GM12864 (cell line): ENCODE measurements at regions not wholly inside any gene's neighbourhood (a gene's known extent, or its start where the extent isn't known, plus 50 kb on each side); places are given as distances from the start of the nearest gene placed in this dataset.

Experiments
- DNase-seq: peaks from one replicate; pipeline ENCODE4 v3.0.0-alpha.2; 2011; ENCODE audit warnings: low read depth
- H3K4me3 ChIP-seq: 2 replicates; pipeline ENCODE4 v1.5.1; 2011; ENCODE audit warnings: mild to moderate bottlenecking, low read depth, low read length, control low read depth
- TF ChIP-seq, protein P1 (sequence below): IDR thresholded peaks from 2 replicates; pipeline ENCODE4 v1.5.1; 2011; ENCODE audit warnings: low read depth, mild to moderate bottlenecking, moderate library complexity, low read length, control low read depth, inconsistent platforms; ENCODE audit errors: missing control alignments

DNA sequence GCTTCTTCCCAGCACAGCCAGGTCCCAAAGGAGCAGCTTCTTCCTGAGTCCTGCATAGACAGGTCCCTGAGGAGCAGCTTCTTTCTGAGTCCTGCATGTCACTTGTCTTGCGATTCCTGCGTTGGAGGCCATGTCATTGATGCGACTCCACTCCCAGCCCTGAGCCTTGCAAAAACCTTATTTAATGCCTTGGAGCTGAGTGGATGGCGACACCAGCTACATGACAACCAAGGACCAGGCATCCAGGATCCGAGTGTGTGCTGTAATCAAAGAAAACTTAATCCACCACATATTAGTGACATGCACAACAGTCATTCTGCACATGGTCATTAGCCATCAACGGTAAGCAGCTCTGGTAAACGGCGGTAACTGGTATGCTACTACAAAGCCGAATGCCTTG lies 315.8 kb downstream of the TEX29 start:
- TF ChIP-seq, protein P1, sequence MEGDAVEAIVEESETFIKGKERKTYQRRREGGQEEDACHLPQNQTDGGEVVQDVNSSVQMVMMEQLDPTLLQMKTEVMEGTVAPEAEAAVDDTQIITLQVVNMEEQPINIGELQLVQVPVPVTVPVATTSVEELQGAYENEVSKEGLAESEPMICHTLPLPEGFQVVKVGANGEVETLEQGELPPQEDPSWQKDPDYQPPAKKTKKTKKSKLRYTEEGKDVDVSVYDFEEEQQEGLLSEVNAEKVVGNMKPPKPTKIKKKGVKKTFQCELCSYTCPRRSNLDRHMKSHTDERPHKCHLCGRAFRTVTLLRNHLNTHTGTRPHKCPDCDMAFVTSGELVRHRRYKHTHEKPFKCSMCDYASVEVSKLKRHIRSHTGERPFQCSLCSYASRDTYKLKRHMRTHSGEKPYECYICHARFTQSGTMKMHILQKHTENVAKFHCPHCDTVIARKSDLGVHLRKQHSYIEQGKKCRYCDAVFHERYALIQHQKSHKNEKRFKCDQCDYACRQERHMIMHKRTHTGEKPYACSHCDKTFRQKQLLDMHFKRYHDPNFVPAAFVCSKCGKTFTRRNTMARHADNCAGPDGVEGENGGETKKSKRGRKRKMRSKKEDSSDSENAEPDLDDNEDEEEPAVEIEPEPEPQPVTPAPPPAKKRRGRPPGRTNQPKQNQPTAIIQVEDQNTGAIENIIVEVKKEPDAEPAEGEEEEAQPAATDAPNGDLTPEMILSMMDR: no peak
- H3K4me3 ChIP-seq: no peak overlapping the region
- no peak for DNase-seq

DNA sequence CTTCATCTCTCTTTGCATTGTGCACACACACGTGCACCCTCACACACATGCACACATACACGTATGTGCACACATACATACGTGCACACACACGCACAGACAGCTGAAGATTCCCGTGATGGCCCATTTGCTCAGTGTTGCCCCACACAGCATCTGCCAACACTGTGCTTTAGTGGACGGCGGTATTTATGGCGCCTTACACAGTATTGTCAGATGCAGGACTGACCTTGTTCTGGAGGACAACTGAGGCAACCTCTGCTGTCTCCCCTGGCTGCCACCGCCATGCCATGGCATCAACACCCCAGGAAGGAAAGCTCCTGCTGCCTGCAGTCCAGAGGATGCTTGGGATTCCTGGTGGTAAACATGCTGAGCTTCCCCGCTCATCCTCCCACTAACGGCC lies 316.4 kb downstream of the TEX29 start:
- no peak overlapping the region for H3K4me3 ChIP-seq
- TF ChIP-seq, protein P1: no peak
- no peak for DNase-seq

DNA sequence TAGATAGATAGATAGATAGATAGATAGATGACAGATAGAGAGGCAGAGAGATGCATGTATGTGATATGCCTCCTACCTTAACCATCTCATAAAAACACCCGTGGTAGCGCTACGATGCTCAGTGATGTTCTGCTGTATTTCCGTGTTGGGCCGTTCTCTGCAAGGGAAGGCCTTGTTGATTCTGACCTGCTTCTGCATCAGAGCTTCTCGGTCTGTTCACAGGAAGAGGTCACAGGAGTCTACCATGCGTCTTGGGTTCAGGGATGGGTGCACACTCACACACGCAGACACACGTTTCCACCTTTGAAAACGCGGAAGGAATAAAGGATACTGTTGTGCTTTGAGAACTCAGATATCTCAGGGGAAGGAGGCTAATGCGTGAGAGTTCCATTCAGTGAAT lies 316.9 kb downstream of the TEX29 start:
- TF ChIP-seq, protein P1: no peak
- no peak overlapping the region for H3K4me3 ChIP-seq
- DNase-seq: no peak

DNA sequence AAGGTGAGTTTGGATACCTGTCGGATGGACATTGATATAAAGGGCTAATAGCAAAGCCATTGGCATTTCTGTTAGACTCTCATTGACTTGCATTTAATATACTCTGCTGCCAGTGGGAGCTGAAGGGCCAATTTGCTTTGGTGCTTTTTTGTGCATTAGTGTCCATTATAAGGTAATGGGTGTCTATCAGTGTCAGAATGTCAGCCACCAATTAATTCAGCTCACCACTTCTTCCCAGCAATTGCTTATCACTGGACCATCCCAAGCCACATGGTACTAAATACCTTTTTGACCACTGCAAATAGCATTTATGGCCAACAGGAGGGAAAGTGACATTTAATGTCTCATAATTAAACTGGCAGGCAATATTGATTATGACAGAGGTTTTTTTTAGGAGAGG lies 317.8 kb downstream of the TEX29 start:
- DNase-seq: no peak
- no peak overlapping the region for H3K4me3 ChIP-seq
- TF ChIP-seq, protein P1: no peak

DNA sequence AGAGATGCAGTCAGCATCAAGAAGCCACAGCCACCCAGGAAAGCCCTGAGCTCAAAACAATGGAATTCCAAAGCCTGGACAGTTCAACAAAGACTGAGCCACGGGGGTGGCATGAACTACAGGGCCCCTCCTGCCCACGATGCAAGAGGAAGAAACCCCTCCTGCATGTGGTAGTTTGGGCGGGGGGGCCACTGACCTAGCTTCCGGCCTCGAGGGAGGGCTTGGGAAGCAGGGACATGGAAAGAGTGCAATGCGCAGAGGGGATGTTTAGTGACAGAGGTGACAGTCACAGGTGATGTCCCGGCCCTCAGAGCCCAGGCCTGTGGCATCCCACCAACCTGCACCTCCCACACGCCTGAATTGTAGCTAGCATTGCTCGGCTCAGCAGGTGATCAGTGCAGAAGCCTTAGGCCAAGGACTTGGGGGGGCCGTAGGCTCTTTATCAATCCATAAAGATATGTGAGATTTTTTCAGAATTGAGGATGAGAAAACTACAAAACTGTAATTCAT lies 318.8 kb downstream of the TEX29 start:
- DNase-seq: no peak
- no peak overlapping the region for H3K4me3 ChIP-seq
- TF ChIP-seq, protein P1: no peak

DNA sequence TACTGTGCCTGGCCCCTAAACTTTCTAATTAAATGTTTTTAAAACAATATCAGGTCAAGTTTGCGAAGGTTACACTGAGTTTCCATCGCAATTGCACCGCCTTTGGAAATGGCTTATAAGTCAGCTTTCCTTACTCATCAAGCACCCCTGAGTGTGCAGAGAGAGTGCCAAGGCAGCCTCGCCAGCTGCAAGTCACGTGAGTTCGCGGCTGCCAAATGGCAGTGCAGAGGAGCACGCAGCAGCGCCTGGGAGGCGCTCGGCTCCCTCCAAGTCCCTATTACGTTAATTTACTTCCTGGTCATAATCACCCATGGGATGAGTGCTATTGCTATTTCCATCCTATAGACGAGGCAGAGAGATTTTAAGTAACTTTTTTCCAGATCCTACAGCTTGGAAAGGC lies 319.6 kb downstream of the TEX29 start:
- DNase-seq: no peak
- TF ChIP-seq, protein P1: no peak
- no peak overlapping the region for H3K4me3 ChIP-seq

DNA sequence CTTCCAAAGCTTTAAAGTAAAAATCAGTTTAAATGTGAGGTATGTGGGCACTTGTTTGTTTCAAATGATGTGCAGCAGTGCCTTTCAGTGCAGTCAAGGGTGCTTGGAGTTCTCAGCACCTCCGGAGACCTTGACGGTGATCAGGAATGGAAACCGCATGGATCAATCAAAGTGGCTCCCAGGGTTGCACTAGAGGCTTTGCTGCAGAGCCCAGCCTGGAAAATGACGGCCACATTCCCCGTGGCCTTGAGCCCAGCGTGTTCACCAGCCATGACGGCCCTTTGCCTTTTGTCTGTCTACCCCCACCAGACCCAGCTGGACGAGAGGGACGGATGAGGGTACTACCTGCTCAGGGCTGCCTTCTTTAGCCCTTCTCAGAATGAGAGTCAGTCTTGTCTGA lies 320.0 kb downstream of the TEX29 start:
- H3K4me3 ChIP-seq: no peak overlapping the region
- no peak for DNase-seq
- TF ChIP-seq, protein P1: no peak
